Psoas muscle (tissue), 7 donors: ENCODE measurements at regions not wholly inside any gene's neighbourhood (a gene's known extent, or its start where the extent isn't known, plus 50 kb on each side); places are given as distances from the start of the nearest gene placed in this dataset.

Experiments used
- ATAC-seq, 4 donors: fragments of 200-7000 bp; cut with Tn5 transposase; one replicate each; pipeline ENCODE4 v1.9.1; 2020; ENCODE audit warnings: moderate library complexity in 3 of 4, mild to moderate bottlenecking in 2 of 4
- DNase-seq, 2 donors: peaks; one replicate each; pipeline ENCODE4 v3.0.0-alpha.2; 2020
- H3K27ac ChIP-seq: fragments of 200-600 bp; one replicate; pipeline ENCODE4 v1.8.0; 2022
- H3K27me3 ChIP-seq, 3 donors: fragments of 200-600 bp in 1 of 3; one replicate each; pipeline versions ENCODE4 v1.6.1 to v1.8.0; 2013 to 2022; ENCODE audit warnings: low read length in 2 of 3, mild to moderate bottlenecking in 2 of 3, moderate library complexity in 1 of 3; ENCODE audit not compliant: insufficient read depth in 3 of 3
- H3K36me3 ChIP-seq, 2 donors: fragments of 200-600 bp in 1 of 2; one replicate each; pipeline versions ENCODE4 v1.6.1 to v1.8.0; 2013 to 2022; ENCODE audit warnings: low read depth in 1 of 2, mild to moderate bottlenecking in 1 of 2, moderate library complexity in 1 of 2; ENCODE audit not compliant: insufficient read depth in 1 of 2
- H3K4me1 ChIP-seq: fragments of 200-600 bp; one replicate; pipeline ENCODE4 v1.8.0; 2022
- H3K4me3 ChIP-seq: fragments of 200-600 bp; one replicate; pipeline ENCODE4 v1.8.0; 2022; ENCODE audit warnings: mild to moderate bottlenecking
- H3K9me3 ChIP-seq: fragments of 200-600 bp; one replicate; pipeline ENCODE4 v1.8.0; 2022
- CTCF ChIP-seq: fragments of 200-600 bp; IDR thresholded peaks from one replicate; pipeline ENCODE4 v1.8.0; 2022; ENCODE audit warnings: antibody characterized with exemption
- WGBS, 3 donors: extraction: QIAGEN DNeasy Blood & Tissue Kit; methylation state at CpG; one replicate each; pipeline versions ENCODE4 v1.1.6 to v1.1.7; 2013; 5-methylcytosine and 5-hydroxymethylcytosine counted together
- intact Hi-C, 2 donors: fragments of 100-400 bp; cut with DNase I; formaldehyde crosslinking; loops; one replicate each; pipeline versions ENCODE4 v1.11.0 to v1.14.2; 2022
- donor health status: healthy with polysubstance abuse.
- donor health status: DM: no; HTN: no; CAD: no; lungs with moderate emphysema.
- donor health status: Bipolar disorder and iron deficiency.
- donor health status: healthy.
- donor health status: DM: yes; HTN: yes; CAD: no.
- donor health status: DM: no; HTN: no; CAD: no.
- donor health status: DM: yes; HTN: yes; CAD: no.

GRCh38 chr3:30962084-30962483 is 67.6 kb upstream of the GADL1 start:
- no peak for TF ChIP-seq CTCF
- intact Hi-C loops, result no loop called here
- Histone ChIP-seq H3K4me1 (no peaks in the 10 kb centered on the region), H3K36me3 (no peaks in the 10 kb centered on the region), H3K27ac (no peak overlapping the region), H3K9me3 (no peaks in the 10 kb centered on the region), H3K4me3 (no peak overlapping the region), H3K27me3 (no peaks in the 10 kb centered on the region)
- no peak for DNase-seq
- no peak for ATAC-seq
- WGBS, 3 donors, result 69 to 95% (median 89%) methylated on average over 2 of the region's 2 CpGs

- intact Hi-C loops, result no loop called here
Measured at GRCh38 chr3:30962493-30962892, 68.0 kb upstream of the GADL1 start.

DNA sequence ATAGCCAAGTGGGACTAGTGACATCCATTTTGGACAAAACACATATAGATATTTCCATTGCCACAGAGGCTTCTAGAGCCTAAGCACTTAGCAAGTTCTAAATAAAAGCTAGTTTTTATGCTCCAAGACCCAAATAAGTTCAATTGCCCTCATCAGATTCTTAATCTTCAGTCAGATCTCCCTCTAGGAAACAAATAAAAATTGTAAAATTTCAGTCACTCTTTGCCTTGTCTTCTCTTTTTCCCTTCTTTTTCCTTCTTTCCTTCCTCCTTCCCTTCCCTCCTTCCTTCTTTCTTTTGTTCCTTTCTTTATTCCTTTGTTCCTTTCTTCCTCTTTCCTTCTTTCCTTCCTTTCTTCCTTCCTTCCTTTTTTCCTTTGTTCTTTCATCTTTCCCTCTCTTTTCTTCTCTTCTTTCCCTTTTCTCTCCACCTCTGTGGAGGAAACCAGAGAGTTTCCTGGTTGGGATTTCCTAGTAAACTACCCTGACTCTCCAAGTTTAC is 68.8 kb upstream of the GADL1 start:
- H3K4me3 ChIP-seq, result no peak overlapping the region
- no peak for DNase-seq
- no peaks in the 10 kb centered on the region for H3K36me3 ChIP-seq
- H3K27ac ChIP-seq, result no peak overlapping the region
- TF ChIP-seq CTCF, result no peak
- no peaks in the 10 kb centered on the region for H3K4me1 ChIP-seq
- H3K27me3 ChIP-seq, result no peaks in the 10 kb centered on the region
- ATAC-seq, result no peak
- no peaks in the 10 kb centered on the region for H3K9me3 ChIP-seq
- intact Hi-C loops, result no loop called here

More at GRCh38 chr3:30962493-30962892, 68.0 kb upstream of the GADL1 start:
- TF ChIP-seq CTCF, result no peak
- DNase-seq, result no peak
- WGBS, 3 donors, result 80 to 93% (median 88%) methylated on average over 4 of the region's 4 CpGs
- ATAC-seq, result no peak
- no peak overlapping the region for H3K4me3 ChIP-seq
- H3K27me3 ChIP-seq, result no peaks in the 10 kb centered on the region
- H3K36me3 ChIP-seq, result no peaks in the 10 kb centered on the region
- H3K9me3 ChIP-seq, result no peaks in the 10 kb centered on the region
- no peak overlapping the region for H3K27ac ChIP-seq
- H3K4me1 ChIP-seq, result no peaks in the 10 kb centered on the region

- Histone ChIP-seq H3K4me3 (no peak overlapping the region), H3K27ac (no peak overlapping the region), H3K36me3 (no peaks in the 10 kb centered on the region), H3K4me1 (no peaks in the 10 kb centered on the region), H3K9me3 (no peaks in the 10 kb centered on the region), H3K27me3 (no peaks in the 10 kb centered on the region)
- intact Hi-C loops, result no loop called here
- DNase-seq (no peak), ATAC-seq (no peak)
- TF ChIP-seq CTCF, result no peak
Measured at GRCh38 chr3:30964612-30965011, 70.2 kb upstream of the GADL1 start.

DNA sequence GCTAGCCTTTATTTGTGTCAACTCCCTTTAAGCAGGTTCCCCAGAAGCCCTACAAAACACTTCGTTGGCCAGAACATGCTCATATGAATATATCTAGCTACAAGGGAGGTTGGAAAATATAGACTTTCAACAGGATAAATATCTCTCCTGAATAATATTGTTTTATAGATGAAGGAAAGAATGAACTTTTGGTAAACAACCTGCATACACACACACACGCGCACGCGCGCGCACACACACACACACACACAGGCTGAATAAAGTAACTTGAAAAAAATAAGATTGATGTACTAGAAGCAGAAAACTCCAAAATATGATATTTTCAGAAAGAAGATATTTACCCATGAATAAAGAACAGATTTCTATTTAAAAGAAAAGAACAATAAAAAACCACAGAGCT is 72.4 kb upstream of the GADL1 start:
- no peaks in the 10 kb centered on the region for H3K9me3 ChIP-seq
- 40 to 90% (median 52%) methylated on average over 7 of the region's 7 CpGs for WGBS, 3 donors
- no peaks in the 10 kb centered on the region for H3K4me1 ChIP-seq
- no peaks in the 10 kb centered on the region for H3K36me3 ChIP-seq
- TF ChIP-seq CTCF, result no peak
- no peak overlapping the region for H3K27ac ChIP-seq
- no peak overlapping the region for H3K4me3 ChIP-seq
- H3K27me3 ChIP-seq, result no peaks in the 10 kb centered on the region
- intact Hi-C loops, result no loop called here
- ATAC-seq, result no peak
- DNase-seq, result no peak
